GM06990 (cell line): ENCODE measurements at regions not wholly inside any gene's neighbourhood (a gene's known extent, or its start where the extent isn't known, plus 50 kb on each side); places are given as distances from the start of the nearest gene placed in this dataset.

Experiments used
- DNase-seq: peaks from one replicate; pipeline ENCODE4 v3.0.0-alpha.2; 2011; ENCODE audit not compliant: insufficient read length; ENCODE audit errors: extremely low read depth
- H3K27me3 ChIP-seq: replicated peaks from 2 replicates; pipeline ENCODE4 v1.6.0; 2011; ENCODE audit warnings: low read length; ENCODE audit not compliant: control insufficient read depth, insufficient read depth
- H3K36me3 ChIP-seq: 2 replicates; pipeline ENCODE4 v1.5.1; 2011; ENCODE audit warnings: low read length; ENCODE audit not compliant: control insufficient read depth, insufficient read depth
- H3K4me3 ChIP-seq: replicated peaks from 2 replicates; pipeline ENCODE4 v1.5.1; 2011; ENCODE audit warnings: low read depth, mild to moderate bottlenecking, control low read depth, low read length
- TF ChIP-seq, protein P1 (sequence below): IDR thresholded peaks from 2 replicates; pipeline ENCODE4 v1.5.1; 2011; ENCODE audit warnings: low read length, control low read depth, mild to moderate bottlenecking, inconsistent platforms; ENCODE audit not compliant: insufficient read depth, poor library complexity, severe bottlenecking

DNA sequence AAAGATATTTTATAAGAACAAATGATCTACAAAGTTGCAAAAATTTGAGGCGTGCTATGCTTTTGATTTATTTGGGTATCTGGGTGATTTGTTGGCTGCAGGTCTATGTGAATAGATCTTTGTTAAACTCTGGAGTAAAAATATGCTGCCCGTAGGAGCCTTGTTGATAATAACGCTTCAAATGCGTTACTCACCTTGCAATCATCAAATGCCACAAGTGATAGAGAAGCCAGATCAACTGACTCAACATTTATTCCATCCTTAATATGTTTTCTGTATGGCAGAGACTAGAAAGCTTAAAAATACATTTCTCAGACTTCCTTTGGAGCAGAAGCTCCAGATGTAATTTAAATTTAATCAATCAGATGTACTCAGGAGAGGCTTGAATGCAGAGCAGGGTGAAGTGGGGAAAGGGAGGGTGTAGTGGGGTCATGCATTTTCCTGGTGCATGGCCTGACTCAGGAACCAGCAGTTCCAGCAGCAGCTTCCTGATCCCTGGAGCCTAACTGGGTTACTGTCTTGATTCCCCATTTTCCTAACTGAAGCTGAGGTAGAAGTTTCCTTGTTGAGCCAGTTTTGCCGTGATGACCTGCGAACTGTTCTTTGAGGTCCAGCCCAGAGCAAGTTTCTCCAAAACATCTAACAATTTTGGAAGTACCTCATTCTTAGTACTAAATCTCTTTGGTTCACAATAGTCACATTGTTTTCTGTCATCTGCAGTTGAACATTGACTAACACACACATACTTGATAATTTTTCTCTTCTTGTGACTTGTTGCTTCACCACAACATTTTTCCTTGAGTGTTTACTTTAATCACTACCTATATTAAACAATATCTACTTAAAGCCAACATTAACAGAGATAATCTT, 284.7 kb upstream of the CWC22 start:
- no peak for DNase-seq
- H3K36me3 ChIP-seq = no peaks in the 10 kb centered on the region
- TF ChIP-seq, protein P1, sequence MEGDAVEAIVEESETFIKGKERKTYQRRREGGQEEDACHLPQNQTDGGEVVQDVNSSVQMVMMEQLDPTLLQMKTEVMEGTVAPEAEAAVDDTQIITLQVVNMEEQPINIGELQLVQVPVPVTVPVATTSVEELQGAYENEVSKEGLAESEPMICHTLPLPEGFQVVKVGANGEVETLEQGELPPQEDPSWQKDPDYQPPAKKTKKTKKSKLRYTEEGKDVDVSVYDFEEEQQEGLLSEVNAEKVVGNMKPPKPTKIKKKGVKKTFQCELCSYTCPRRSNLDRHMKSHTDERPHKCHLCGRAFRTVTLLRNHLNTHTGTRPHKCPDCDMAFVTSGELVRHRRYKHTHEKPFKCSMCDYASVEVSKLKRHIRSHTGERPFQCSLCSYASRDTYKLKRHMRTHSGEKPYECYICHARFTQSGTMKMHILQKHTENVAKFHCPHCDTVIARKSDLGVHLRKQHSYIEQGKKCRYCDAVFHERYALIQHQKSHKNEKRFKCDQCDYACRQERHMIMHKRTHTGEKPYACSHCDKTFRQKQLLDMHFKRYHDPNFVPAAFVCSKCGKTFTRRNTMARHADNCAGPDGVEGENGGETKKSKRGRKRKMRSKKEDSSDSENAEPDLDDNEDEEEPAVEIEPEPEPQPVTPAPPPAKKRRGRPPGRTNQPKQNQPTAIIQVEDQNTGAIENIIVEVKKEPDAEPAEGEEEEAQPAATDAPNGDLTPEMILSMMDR = no peak
- no peaks in the 10 kb centered on the region for H3K27me3 ChIP-seq
- H3K4me3 ChIP-seq = no peak overlapping the region

DNA sequence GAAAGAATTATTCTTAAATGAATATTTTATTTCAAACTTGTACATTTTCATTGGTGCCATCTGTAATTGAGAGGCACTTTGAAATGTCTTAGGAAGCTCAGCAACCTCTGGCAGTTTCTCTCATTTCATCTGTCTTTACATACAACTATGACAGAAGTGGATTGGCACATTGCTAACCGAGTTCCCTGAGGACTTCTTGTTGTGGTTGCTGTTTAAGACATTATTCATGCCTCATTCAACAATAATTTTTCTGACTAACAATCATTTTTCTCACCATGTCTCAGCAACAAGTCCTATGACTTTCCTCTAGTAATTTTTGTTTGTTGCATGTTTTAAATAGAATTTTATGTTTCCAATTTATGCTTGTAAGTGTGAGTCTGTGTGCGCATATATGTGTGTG, 284.0 kb upstream of the CWC22 start:
- H3K36me3 ChIP-seq = no peaks in the 10 kb centered on the region
- H3K27me3 ChIP-seq = no peaks in the 10 kb centered on the region
- TF ChIP-seq, protein P1 = no peak
- no peak for DNase-seq
- no peak overlapping the region for H3K4me3 ChIP-seq

DNA sequence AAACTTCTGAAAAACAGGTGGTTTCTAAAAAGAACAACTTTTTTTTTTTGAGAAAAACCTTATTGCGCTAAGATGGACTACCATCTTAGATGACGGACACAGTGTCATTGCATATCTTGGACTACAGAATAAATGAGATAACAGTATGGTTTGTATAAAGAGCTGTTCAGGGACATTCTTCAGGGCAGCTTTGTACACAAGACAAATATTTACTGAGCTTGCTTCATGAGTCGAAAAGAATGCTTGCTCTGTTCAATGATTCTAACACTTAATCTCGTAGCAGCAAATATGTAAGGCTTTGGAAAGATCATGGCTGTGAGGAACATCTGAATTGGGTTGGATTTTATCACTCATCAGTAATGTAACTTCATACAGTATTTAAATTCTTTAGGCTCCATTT, 282.5 kb upstream of the CWC22 start:
- DNase-seq = no peak
- TF ChIP-seq, protein P1 = no peak
- Histone ChIP-seq H3K4me3 (no peak overlapping the region), H3K36me3 (no peaks in the 10 kb centered on the region), H3K27me3 (no peaks in the 10 kb centered on the region)

DNA sequence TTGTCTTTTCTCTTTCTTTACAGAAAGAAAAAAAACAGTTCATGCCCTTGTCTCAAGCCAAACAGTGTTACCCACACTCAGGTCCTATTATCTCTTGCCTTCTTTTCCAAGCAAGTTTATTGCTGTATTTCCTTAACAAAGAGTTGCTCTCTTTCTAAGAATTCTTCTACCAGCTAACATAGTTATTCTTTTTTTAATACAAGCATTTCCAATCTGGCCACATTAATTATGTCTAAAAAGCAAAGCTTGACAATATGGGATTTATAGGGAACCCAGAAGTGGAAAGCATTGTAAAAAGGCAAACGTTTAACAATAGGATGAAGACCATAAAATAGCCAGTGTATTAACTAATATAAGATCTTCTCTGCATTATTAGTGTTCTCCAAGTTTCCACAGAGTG, 272.5 kb upstream of the CWC22 start:
- Histone ChIP-seq H3K36me3 (no peaks in the 10 kb centered on the region), H3K4me3 (no peak overlapping the region), H3K27me3 (no peaks in the 10 kb centered on the region)
- no peak for DNase-seq
- TF ChIP-seq, protein P1 = no peak

DNA sequence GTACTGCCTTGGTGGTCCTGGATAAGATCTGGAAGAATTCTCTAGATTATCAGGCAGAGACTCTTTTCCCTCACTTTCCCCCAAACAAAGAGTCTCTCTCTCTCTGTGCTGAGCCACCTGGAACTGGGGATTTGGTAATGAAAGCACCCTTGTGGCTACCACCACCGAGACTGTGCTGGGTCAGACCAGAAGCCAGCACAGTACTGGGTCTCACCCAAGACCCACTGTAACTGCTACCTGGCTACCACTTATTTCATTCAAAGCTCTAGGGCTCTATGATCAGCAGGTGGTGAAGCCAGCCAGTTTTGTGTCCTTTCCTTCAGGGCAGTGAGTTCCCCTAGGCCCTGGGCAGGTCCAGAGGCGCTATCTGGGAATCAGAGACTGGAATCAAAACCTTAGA, 269.6 kb upstream of the CWC22 start:
- TF ChIP-seq, protein P1 = no peak
- no peaks in the 10 kb centered on the region for H3K27me3 ChIP-seq
- H3K36me3 ChIP-seq = no peaks in the 10 kb centered on the region
- H3K4me3 ChIP-seq = no peak overlapping the region
- DNase-seq = no peak
